D341Med (cell line): ENCODE measurements at regions not wholly inside any gene's neighbourhood (a gene's known extent, or its start where the extent isn't known, plus 50 kb on each side); places are given as distances from the start of the nearest gene placed in this dataset.
"Not testable (repeated sequence)": the region's sequence is repeated elsewhere in the genome, so short reads cannot be mapped to it uniquely, and the experiment has no call there.

Experiments used
- DNase-seq: peaks from one replicate; pipeline ENCODE4 v3.0.0; 2012; ENCODE audit warnings: low spot score

DNA sequence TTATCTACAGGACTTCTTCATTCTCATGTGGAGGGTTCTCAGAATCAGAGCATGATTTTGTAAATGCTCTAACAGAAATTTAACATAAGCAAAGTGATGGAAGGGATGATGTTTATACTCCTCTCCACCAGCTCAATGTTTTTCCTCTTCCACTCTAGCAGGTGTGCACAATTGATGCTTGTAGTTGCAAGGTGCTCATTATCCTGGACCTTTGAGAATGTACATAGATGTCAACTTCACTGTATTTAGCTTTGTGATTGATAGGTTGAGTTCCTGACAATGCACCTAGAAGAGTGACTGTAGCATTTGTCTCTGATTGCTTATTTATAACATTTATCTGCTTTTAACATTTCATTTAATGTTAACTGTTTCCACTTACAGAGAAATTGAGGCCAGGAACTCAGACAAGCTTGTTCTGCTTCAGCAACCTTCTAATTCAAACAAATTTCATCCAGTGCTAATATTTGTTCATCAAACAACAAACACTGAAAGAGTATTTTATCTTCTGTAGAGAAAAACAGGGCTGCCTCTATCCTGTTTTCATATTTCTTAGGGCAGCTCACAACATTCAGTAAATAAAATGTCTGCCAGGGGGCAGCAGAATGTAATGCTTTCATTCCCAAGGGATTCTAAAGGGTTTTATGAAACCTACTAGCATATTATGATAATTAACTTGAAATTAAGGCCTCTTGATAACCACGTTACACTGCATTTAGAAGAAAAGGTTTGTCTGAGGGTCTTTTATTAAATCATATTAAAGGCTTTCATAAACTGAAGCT lies 127.9 kb upstream of the NOL4 start:
- DNase-seq, result peak; percentile 46

GRCh38 chr18:34354351-34354750 lies 129.6 kb upstream of the NOL4 start:
- DNase-seq, result no peak

GRCh38 chr18:34357944-34358580 lies 133.3 kb upstream of the NOL4 start:
- no peak for DNase-seq

DNA sequence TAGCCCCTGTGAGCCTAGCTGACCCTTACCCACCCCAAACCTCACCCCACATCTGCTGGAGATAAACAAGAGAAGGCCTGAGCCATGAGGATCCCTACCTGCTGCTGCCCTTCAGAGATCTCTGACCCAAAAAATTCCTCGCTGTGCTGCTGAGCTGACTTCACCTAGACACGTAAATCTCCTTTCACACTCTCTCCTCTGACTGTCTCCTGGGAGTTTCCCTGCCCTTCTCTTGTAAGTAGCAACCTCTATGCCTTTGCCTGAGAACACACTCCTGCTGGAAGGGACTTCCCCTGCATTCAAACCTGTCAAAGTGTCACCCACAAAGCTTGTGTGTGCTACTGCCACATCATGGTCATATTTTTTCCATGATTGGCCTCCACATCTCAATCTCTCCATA lies 134.2 kb upstream of the NOL4 start:
- DNase-seq, result no peak

DNA sequence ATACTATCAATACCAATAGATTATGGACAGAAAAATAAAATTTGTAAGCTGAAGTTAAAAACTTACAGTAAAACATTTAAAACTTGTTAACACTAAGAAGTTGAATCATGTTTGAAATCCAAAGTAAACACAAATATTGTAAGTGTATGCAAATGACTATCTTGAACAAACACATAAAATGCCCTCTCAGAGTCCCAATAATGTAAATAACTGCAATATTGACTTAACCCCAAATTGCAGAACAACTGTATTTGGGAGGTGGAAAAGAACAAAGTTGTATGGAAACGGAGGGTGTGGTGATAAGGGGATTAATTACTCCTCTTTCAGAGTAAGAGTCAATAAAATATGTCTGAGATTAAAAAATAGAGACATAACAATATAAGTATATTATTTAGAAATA lies 140.0 kb upstream of the NOL4 start:
- no peak for DNase-seq

DNA sequence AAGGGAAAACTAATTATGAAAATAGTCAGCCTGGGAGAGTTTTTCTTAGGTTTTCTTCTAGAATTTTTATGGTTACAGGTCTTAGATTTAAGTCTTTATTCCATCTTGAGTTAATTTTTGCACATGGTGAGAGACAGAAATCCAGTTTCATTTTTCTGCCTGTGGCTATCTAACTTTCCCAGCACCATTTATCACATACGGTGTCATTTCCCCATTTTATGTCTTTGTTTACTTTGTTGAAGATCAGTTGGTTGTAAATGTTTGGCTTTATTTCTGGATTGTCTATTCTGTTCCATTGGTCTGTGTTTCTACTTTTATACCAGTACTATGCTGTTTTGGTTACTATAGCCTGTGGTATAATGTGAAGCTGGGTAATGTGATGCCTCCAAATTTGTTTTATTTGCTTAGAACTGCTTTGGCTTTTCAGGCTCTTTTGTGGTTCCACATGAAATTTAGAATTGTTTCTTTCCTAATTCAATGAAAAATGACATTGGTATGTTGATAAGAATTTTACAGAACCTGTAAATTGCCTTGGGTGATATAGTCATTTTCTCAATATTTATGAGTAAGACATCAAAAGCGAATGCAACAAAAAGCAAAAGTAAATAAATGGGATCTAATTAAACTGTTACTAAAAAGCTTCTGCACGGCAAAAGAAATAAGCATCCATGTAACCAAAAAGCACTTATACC lies 146.1 kb upstream of the NOL4 start:
- no peak for DNase-seq

DNA sequence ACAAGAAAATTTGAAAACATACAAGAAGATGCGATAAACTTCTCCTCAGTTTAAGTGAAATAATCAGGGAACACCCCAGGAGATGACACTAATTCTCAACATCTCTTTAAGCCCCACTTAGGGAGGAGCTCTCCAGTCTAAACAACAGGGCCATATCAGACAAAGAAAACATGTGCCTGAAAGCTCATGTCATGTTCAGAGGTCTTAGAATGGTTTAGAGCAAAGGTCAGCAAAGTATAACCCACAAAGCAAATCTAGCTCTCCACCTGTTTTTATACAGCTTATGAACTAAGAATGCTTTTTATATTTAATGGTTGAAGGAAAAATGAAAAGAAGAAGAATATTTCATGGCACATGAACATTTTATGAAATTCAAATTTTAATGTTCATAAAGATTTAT lies 155.6 kb upstream of the NOL4 start:
- DNase-seq, result no peak

- no peak for DNase-seq
These were observed 160.6 kb upstream of the NOL4 start for GRCh38 chr18:34385311-34385710.

- DNase-seq, result no peak
These were observed 162.1 kb upstream of the NOL4 start for GRCh38 chr18:34386803-34387202.

- no peak for DNase-seq
These were observed 172.7 kb upstream of the NOL4 start for GRCh38 chr18:34397286-34397896.

DNA sequence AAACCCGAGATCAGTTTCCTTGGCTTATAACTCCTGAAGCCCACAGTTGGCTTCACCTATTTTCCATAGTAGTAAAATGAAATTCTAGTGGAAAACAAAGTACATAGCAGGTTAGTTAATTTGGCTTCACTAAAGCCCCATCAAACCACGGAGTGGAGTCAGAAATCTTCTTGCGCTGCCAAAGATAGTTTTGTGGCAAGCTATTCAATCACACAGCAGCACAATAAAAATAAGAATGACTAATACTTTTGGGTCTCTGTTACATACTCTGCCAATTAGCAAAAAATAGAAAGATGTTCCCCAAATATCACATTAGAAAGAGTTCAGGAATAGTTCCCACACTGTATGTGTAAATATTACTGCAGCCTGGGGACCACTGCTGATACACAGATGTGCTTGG lies 175.2 kb upstream of the NOL4 start:
- no peak for DNase-seq

DNA sequence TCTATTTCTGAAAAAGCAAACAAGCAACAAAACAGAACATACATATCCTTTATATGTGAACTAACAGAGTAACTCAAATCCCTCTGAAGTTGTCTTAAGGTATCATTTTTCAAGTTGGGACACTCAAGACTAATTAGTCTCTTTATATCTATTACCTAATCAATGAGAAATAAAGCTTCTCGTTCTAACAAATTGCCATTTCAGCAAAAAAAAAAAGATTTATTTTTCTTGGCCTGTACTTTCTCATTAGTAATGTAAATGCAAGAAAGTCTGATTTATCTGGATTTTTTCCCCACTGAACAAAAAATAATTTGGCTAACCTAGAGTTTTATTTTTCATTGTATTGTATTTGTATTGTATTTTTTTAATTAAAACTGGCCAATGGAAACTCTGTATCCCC lies 176.1 kb upstream of the NOL4 start:
- no peak for DNase-seq

DNA sequence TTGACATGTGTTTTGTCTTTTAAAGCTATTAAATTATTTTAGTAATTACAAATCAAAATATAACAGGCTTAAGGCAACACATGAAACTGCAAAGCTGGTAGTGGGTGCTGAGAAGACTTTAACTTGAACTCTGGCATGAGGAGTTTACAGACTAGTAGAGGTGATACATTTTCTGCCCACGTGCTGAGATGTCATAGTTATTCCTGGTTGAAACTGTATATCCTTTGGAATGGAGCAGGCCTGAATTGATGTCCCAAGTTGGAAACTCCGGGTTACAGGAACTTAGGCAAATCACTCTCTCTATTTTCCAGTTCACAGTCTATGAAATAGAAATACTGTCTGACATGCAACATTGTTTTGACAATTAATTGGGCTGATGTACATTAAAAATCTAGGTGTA lies 177.1 kb upstream of the NOL4 start:
- DNase-seq, result no peak

GRCh38 chr18:34407471-34407870 lies 182.8 kb upstream of the NOL4 start:
- DNase-seq, result not testable (repeated sequence)

- no peak for DNase-seq
These were observed 187.2 kb upstream of the NOL4 start for GRCh38 chr18:34411952-34412351.

DNA sequence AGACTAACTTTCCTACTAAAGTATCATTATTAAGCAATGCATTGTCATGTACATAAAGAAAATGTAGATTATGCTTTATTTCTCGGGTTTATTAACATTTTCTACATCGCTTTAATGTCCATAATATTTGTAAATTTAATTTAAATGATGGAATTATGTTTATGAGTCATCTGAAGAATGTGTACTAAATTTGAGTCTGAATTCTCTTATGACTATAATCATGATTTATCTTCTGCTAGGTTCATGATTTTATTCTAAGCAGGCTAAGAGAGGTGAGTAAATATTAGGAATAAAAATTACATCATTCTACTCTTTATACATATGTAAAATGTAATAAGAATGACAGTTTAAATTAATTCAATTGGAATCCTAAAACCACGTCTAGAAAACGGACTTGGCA lies 206.3 kb upstream of the NOL4 start:
- DNase-seq, result no peak

GRCh38 chr18:34444622-34445021 lies 219.9 kb upstream of the NOL4 start:
- DNase-seq, result no peak

DNA sequence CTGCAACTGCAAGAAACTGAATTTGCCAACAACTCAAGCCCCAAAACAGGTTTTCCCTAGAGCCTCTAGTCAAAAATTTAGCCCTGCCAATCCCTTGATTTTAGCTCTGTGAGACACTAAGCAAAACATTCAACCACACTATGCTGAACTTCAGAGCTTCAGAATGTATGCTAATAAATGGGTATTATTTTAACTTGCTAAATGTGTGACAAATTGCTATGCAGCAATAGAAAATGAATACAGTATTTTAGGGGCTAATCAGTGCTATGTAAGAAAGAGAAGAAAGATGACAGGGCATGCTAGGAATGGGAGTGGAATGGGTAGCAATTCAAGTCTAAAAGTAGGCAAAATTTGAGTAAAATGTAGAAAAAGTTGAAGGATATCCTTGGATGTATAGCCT lies 223.9 kb upstream of the NOL4 start:
- no peak for DNase-seq

- DNase-seq, result peak; percentile 15
These were observed 233.0 kb upstream of the NOL4 start for GRCh38 chr18:34457761-34458160.

DNA sequence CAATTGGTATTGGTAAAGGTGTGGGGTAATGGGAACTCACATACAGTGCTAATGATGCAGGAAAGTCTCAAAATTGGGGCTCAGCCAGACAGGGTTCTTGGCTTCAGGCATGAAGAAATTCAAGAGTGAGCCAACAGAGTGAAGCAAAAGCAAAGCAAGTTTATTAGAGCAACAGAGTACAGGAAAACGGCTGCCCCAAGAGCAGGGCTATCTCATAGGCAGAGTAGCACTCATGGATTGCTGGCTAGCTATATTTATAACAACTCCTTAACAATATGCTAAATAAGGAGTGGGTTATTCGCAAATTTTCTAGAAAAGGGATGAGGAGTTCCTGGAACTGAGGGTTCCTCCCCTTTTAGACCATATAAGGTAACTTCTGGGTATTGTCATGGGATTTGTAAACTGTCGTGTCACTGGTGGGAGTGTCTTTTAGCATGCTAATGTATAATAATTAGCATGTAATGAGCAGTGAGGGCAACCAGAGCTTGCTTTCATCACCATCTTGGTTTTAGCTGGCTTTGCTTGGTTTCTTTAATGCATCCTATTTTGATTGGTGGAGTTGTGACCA lies 233.8 kb upstream of the NOL4 start:
- DNase-seq, result no peak

DNA sequence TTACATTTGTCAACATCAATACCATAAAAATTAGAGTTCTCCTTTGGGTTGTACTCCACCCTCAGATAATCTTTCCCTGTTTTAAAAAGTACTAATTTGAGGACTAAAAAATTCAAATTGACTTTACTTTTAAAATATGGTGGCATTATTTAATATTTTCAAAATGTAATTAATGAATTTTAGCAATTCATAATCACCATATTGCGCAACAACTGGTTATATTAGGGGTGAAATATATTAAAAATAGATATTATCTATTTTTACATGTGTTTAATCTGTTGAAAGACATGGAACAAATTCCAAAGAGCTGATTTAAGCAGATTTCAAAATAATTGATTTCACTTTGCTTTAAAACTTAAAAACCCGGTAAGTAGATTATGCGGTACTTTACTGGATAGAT lies 236.6 kb upstream of the NOL4 start:
- DNase-seq, result no peak

GRCh38 chr18:34467058-34467457 lies 242.3 kb upstream of the NOL4 start:
- no peak for DNase-seq
